Peyer's patch (tissue), 4 donors: ENCODE measurements at regions not wholly inside any gene's neighbourhood (a gene's known extent, or its start where the extent isn't known, plus 50 kb on each side); places are given as distances from the start of the nearest gene placed in this dataset.

Source experiments
- POLR2A ChIP-seq, 2 donors: fragments of 450-650 bp; IDR thresholded peaks; one replicate each; pipeline ENCODE4 v1.5.1; 2017; ENCODE audit warnings: antibody characterized with exemption in 2 of 2, mild to moderate bottlenecking in 2 of 2, moderate library complexity in 2 of 2
- TF ChIP-seq, protein P1 (sequence below), 6 experiments: fragments of 450-650 bp in 4 of 6; fragments of 200-600 bp in 2 of 6; sonication (generic) in 1 of 6; IDR thresholded peaks; one replicate each; pipeline ENCODE4 v1.5.1; 2017 to 2019; ENCODE audit warnings: antibody characterized with exemption in 6 of 6, mild to moderate bottlenecking in 3 of 6, moderate library complexity in 1 of 6

DNA sequence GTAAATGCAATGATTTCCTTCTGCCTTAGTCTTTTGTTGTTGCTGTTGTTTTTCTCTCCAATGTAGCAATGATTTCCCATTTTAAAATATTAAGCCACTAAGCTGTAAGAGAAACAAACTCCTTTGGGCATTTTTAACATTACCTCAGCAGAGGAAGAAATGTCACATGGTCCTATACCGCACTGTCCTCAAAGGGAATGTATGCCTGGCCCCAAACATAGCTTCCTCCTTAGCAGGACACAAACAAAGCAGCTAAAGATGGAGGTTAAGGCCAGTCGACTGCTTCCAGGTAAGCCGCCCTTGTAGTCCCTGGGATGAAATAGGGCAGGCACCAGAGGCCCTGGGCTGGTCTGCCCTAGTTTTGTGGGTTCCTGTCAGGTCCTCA is 249.0 kb downstream of the TSHZ3 start:
- no peak for TF ChIP-seq POLR2A (IDR thresholded peaks at IDR 0.05)
- TF ChIP-seq, protein P1, sequence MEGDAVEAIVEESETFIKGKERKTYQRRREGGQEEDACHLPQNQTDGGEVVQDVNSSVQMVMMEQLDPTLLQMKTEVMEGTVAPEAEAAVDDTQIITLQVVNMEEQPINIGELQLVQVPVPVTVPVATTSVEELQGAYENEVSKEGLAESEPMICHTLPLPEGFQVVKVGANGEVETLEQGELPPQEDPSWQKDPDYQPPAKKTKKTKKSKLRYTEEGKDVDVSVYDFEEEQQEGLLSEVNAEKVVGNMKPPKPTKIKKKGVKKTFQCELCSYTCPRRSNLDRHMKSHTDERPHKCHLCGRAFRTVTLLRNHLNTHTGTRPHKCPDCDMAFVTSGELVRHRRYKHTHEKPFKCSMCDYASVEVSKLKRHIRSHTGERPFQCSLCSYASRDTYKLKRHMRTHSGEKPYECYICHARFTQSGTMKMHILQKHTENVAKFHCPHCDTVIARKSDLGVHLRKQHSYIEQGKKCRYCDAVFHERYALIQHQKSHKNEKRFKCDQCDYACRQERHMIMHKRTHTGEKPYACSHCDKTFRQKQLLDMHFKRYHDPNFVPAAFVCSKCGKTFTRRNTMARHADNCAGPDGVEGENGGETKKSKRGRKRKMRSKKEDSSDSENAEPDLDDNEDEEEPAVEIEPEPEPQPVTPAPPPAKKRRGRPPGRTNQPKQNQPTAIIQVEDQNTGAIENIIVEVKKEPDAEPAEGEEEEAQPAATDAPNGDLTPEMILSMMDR (IDR thresholded peaks at IDR 0.05), result no peak
